Pancreas (tissue), 10 donors: ENCODE measurements at regions not wholly inside any gene's neighbourhood (a gene's known extent, or its start where the extent isn't known, plus 50 kb on each side); places are given as distances from the start of the nearest gene placed in this dataset.
"Not testable (repeated sequence)": the region's sequence is repeated elsewhere in the genome, so short reads cannot be mapped to it uniquely, and the experiment has no call there.

Source experiments
- ATAC-seq, 4 donors: fragments of 200-7000 bp; cut with Tn5 transposase; one replicate each; pipeline versions ENCODE4 v1.8.0 to v1.9.1; 2020; ENCODE audit warnings: mild to moderate bottlenecking in 4 of 4, moderate library complexity in 4 of 4
- DNase-seq, 6 donors: peaks; one replicate each; pipeline ENCODE4 v3.0.0-alpha.2; 2020
- FAIRE-seq: peaks from 2 replicates; lab custom pipeline; 2012; peaks lifted over from hg19 to GRCh38; lab: Jason Lieb, UNC
- H3K27ac ChIP-seq, 4 donors: fragments of 200-600 bp; sonication (generic); 1 replicate in 3 of 4; 2 replicates in 1 of 4; pipeline versions ENCODE4 v1.5.0 to v1.8.0; 2020
- H3K27me3 ChIP-seq, 4 donors: fragments of 200-600 bp; one replicate each; pipeline ENCODE4 v1.8.0; 2021
- H3K36me3 ChIP-seq, 3 donors: fragments of 200-600 bp; sonication (generic) in 1 of 3; one replicate each; pipeline versions ENCODE4 v1.5.0 to v1.8.0; 2020 to 2021
- H3K4me1 ChIP-seq, 3 donors: fragments of 200-600 bp; one replicate each; pipeline ENCODE4 v1.8.0; 2021
- H3K4me3 ChIP-seq, 4 donors: fragments of 200-600 bp; sonication (generic) in 2 of 4; one replicate each; pipeline versions ENCODE4 v1.5.0 to v1.8.0; 2020 to 2021
- H3K9me3 ChIP-seq, 4 donors: fragments of 200-600 bp; one replicate each; pipeline ENCODE4 v1.8.0; 2021
- WGBS, 2 donors: extraction: QIAGEN DNeasy Blood & Tissue Kit; methylation state at CpG; one replicate each; pipeline ENCODE4 v1.1.7; 2013; 5-methylcytosine and 5-hydroxymethylcytosine counted together
- intact Hi-C, 3 donors: fragments of 100-400 bp; cut with DNase I; formaldehyde crosslinking; loops; one replicate each; pipeline versions ENCODE4 v1.11.1 to v1.14.2; 2022
- TF ChIP-seq, protein P1 (sequence below), 4 donors: fragments of 200-600 bp; sonication (generic) in 3 of 4; IDR thresholded peaks; one replicate each; pipeline versions ENCODE4 v1.5.0 to v1.8.0; 2021; ENCODE audit warnings: antibody characterized with exemption in 4 of 4
- donor health status: healthy with polysubstance abuse.
- donor health status: DM: no; HTN: no; CAD: no; lungs with moderate emphysema.
- donor health status: DM: no; HTN: no; CAD: no.
- donor health status: control.
- donor health status: control.
- donor health status: Bipolar disorder and iron deficiency.
- donor health status: DM: yes; HTN: yes; CAD: no.
- donor health status: DM: no; HTN: no; CAD: no.
- donor health status: DM: no; HTN: no; CAD: no.
- donor health status: DM: yes; HTN: yes; CAD: no.

DNA sequence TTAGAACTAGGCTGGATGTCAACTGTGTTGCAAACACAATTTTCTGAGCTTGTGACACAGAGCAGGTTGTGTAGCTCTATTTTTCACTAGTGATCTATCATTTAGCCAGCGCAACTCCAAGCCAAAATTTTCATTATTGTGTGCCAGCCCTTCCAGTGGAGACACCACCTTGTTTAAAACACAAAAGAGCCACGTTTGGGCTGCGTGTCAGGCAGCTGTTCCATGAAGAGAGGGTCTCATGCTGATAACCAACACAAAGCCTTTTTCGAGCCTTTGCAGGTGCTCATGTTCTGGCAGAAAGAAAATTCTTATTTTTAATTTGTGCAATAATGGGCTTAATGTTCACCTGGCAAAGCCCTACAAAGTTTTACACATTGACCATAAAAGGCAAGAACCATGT, 237.6 kb upstream of the RGMB start:
- no peak for ATAC-seq
- no peak for FAIRE-seq
- Histone ChIP-seq H3K4me3 (no peak overlapping the region), H3K9me3 (no peaks in the 10 kb centered on the region), H3K4me1 (no peaks in the 10 kb centered on the region), H3K36me3 (no peaks in the 10 kb centered on the region), H3K27me3 (no peaks in the 10 kb centered on the region), H3K27ac (no peak overlapping the region)
- intact Hi-C loops, result no loop called here
- TF ChIP-seq, protein P1, sequence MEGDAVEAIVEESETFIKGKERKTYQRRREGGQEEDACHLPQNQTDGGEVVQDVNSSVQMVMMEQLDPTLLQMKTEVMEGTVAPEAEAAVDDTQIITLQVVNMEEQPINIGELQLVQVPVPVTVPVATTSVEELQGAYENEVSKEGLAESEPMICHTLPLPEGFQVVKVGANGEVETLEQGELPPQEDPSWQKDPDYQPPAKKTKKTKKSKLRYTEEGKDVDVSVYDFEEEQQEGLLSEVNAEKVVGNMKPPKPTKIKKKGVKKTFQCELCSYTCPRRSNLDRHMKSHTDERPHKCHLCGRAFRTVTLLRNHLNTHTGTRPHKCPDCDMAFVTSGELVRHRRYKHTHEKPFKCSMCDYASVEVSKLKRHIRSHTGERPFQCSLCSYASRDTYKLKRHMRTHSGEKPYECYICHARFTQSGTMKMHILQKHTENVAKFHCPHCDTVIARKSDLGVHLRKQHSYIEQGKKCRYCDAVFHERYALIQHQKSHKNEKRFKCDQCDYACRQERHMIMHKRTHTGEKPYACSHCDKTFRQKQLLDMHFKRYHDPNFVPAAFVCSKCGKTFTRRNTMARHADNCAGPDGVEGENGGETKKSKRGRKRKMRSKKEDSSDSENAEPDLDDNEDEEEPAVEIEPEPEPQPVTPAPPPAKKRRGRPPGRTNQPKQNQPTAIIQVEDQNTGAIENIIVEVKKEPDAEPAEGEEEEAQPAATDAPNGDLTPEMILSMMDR (IDR thresholded peaks at IDR 0.05), result no peak
- no peak for DNase-seq
- WGBS, 2 donors, result 64 to 77% methylated on average over 4 of the region's 4 CpGs

DNA sequence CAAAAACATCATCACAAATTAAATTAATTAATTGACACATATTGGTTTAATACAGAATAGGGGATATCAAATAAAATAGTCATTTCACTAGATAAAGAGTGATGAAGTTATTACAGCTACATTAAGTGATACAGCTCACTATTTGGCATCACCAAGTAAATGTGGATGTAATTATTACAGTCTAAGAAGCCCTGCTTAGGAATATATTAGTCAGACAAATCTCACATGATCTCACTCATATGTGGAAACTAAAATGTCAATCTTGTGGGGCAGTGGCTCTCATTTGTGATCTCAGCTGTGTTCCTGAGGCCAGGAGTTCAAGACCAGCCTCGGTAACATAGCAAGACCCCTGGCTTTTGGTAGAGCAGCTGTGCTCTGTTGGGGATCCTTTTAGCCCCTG, 233.4 kb upstream of the RGMB start:
- H3K9me3 ChIP-seq, result no peaks in the 10 kb centered on the region
- DNase-seq (no peak), ATAC-seq (no peak), FAIRE-seq (no peak)
- no peaks in the 10 kb centered on the region for H3K27me3 ChIP-seq
- no peaks in the 10 kb centered on the region for H3K4me1 ChIP-seq
- no peak overlapping the region for H3K27ac ChIP-seq
- no peaks in the 10 kb centered on the region for H3K36me3 ChIP-seq
- intact Hi-C loops, result no loop called here
- TF ChIP-seq, protein P1 (IDR thresholded peaks at IDR 0.05), result no peak
- no peak overlapping the region for H3K4me3 ChIP-seq
- WGBS, 2 donors, result 0 to 83% methylated on average over 1 of the region's 1 CpG

DNA sequence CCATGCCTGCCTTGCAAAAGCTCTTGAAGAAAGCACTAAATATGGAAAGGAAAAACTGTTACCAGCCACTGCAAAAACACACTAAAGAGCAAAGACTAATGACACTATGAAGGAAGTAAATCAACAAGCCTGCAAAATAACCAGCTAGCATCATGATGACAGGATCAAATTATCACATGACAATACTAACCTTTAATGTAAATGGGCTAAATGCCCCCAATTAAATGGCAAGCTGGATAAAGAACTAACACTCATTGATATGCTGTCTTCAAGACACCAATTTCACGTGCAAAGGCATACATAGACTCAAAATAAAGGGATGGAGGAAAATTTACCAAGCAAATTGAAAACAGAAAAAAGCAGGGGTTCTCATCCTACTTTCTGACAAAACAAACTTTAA, 231.8 kb upstream of the RGMB start:
- Histone ChIP-seq H3K27ac (no peak overlapping the region), H3K4me1 (no peaks in the 10 kb centered on the region), H3K27me3 (no peaks in the 10 kb centered on the region), H3K36me3 (no peaks in the 10 kb centered on the region), H3K4me3 (no peak overlapping the region), H3K9me3 (no peaks in the 10 kb centered on the region)
- ATAC-seq, result no peak
- DNase-seq, result no peak
- TF ChIP-seq, protein P1 (IDR thresholded peaks at IDR 0.05), result no peak
- WGBS, 2 donors, result 0 to 17% methylated on average over 1 of the region's 1 CpG
- intact Hi-C loops, result no loop called here
- FAIRE-seq, result no peak

DNA sequence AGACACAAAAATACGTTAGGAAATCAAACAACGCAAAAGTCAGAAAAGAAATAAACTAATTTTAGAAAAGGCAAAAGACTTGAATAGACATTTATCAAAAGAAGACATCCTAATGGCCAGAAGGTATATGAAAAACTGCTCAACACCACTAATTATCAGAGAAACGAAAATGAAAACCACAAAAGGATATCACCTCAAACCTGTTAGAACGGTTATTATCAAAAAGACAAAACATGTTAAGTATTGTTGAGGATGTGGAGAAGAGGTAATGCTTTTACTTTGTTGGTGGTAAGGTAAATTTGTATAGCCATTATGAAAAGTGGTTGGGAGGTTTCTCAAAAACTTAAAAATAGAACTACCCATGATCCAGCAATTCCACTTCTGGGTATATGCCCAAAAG, 230.0 kb upstream of the RGMB start:
- no peaks in the 10 kb centered on the region for H3K36me3 ChIP-seq
- FAIRE-seq (no peak), DNase-seq (no peak), ATAC-seq (no peak)
- intact Hi-C loops, result no loop called here
- H3K4me1 ChIP-seq, result no peaks in the 10 kb centered on the region
- TF ChIP-seq, protein P1 (IDR thresholded peaks at IDR 0.05), result no peak
- H3K27me3 ChIP-seq, result no peaks in the 10 kb centered on the region
- 71 to 81% methylated on average over 4 of the region's 4 CpGs for WGBS, 2 donors
- no peaks in the 10 kb centered on the region for H3K9me3 ChIP-seq
- H3K27ac ChIP-seq, result no peak overlapping the region
- H3K4me3 ChIP-seq, result no peak overlapping the region

DNA sequence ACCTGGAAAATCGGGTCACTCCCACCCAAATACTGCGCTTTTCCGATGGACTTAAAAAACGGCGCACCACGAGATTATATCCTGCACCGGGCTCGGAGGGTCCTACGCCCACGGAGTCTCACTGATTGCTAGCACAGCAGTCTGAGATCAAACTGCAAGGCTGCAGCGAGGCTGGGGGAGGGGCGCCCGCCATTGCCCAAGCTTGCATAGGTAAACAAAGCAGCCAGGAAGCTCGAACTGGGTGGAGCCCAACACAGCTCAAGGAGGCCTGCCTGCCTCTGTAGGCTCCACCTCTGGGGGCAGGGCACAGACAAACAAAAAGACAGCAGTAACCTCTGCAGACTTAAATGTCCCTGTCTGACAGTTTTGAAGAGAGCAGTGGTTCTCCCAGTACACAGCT, 226.5 kb upstream of the RGMB start:
- H3K4me1 ChIP-seq, DNase-seq, FAIRE-seq, H3K27me3 ChIP-seq, H3K9me3 ChIP-seq, ATAC-seq, intact Hi-C loops, H3K36me3 ChIP-seq, H3K4me3 ChIP-seq, H3K27ac ChIP-seq: not testable (repeated sequence)
- WGBS, 2 donors, result 52 to 85% methylated on average over 10 of the region's 14 CpGs

DNA sequence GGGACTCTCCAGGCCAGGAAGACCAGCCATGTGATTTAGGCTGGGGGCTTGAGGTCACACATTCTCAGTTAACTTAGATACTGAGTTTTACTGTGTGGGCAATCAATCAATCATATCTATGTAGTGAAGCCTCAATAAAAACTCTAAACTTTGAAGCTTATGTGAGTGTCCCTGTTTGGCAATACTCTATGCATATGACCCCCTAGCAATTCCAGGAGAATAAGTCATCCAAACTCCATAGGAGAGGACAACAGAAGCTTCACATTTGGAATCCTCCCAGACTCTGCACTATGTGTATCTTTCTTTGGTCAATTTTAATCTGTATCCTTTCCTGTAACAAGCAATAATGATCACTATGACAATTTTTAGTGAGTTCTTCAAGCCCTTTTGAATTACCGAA, 216.8 kb upstream of the RGMB start:
- no peak for FAIRE-seq
- Histone ChIP-seq H3K36me3 (no peaks in the 10 kb centered on the region), H3K27me3 (no peaks in the 10 kb centered on the region), H3K27ac (no peak overlapping the region), H3K4me1 (no peaks in the 10 kb centered on the region), H3K4me3 (no peak overlapping the region), H3K9me3 (no peaks in the 10 kb centered on the region)
- intact Hi-C loops, result no loop called here
- no peak for ATAC-seq
- WGBS, 2 donors, result 93 to 100% methylated on average over 1 of the region's 1 CpG
- no peak for DNase-seq
- TF ChIP-seq, protein P1 (IDR thresholded peaks at IDR 0.05), result no peak
